ENCODE measurements at regions not wholly inside any gene's neighbourhood (a gene's known extent, or its start where the extent isn't known, plus 50 kb on each side); places are given as distances from the start of the nearest gene placed in this dataset.

- no peak for DNase-seq
These were observed 148.6 kb downstream of the CD47 start for GRCh38 chr3:107942244-107942643.

GRCh38 chr3:107939691-107940442 is 151.0 kb downstream of the CD47 start:
- DNase-seq = no peak
- TF ChIP-seq POLR2A (IDR thresholded peaks at IDR 0.05; ENCODE audit: low read length) (no peak), GATA1 (IDR thresholded peaks at IDR 0.05; ENCODE audit: low read depth, low read length) (no peak)

More at GRCh38 chr3:107942244-107942643, 148.6 kb downstream of the CD47 start:
- TF ChIP-seq GATA1 (IDR thresholded peaks at IDR 0.05; ENCODE audit: low read depth, low read length) (no peak), POLR2A (IDR thresholded peaks at IDR 0.05; ENCODE audit: low read length) (no peak)

GRCh38 chr3:107938143-107938542 is 152.7 kb downstream of the CD47 start:
- TF ChIP-seq POLR2A (IDR thresholded peaks at IDR 0.05; ENCODE audit: low read length) = no peak
- DNase-seq = peak; percentile 5 to 18

DNA sequence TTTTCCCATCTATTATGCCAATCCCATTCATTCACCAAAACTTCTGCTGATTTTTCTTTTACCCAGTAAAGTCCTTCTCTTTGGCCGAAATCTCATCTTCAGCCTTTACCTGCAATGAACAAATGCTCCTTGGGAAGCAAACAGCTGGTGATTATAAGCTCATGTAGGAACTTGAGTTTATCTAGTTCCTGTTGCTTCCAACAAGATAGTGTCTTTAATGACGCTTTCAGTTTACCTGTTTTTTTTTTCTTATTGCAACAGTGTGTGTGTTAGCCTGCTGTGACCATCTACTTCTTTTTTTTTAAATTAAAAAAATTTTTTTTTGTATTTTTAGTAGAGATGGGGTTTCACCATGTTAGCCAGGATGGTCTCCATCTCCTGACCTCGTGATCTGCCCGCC is 156.0 kb downstream of the CD47 start:
- DNase-seq = no peak
- TF ChIP-seq GATA1 (IDR thresholded peaks at IDR 0.05; ENCODE audit: low read depth, low read length) = no peak
- TF ChIP-seq POLR2A (IDR thresholded peaks at IDR 0.05; ENCODE audit: low read length) = no peak

GRCh38 chr3:107933450-107933849 is 157.4 kb downstream of the CD47 start:
- no peak for DNase-seq
- TF ChIP-seq GATA1 (IDR thresholded peaks at IDR 0.05; ENCODE audit: low read depth, low read length) (no peak), POLR2A (IDR thresholded peaks at IDR 0.05; ENCODE audit: low read length) (no peak)

GRCh38 chr3:107931326-107931725 is 159.5 kb downstream of the CD47 start:
- no peak for DNase-seq
- TF ChIP-seq GATA1 (IDR thresholded peaks at IDR 0.05; ENCODE audit: low read depth, low read length) (no peak), POLR2A (IDR thresholded peaks at IDR 0.05; ENCODE audit: low read length) (no peak)

- no peak for DNase-seq
- TF ChIP-seq GATA1 (IDR thresholded peaks at IDR 0.05; ENCODE audit: low read depth, low read length) (no peak), POLR2A (IDR thresholded peaks at IDR 0.05; ENCODE audit: low read length) (no peak)
These were observed 161.7 kb downstream of the CD47 start for GRCh38 chr3:107929088-107929487.

DNA sequence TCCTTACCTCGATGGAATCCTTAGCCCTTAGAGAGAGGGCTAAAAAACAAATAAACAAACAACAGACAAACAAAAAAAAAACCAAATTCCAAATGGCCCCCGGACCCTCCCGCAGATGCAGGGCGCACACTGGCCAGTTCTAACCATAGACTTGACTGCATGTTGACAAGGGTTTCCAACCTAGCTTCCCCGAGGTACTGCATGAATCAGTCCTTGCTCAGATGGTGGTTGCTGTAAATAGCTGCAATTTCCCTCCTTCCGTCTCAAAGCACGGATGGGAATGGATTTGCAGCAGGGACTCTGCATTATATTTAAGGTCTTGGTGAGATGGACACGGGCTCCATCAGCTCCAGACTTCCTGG is 162.8 kb downstream of the CD47 start:
- peak in 1 of 2 experiments; percentile 29 for DNase-seq
- TF ChIP-seq POLR2A (IDR thresholded peaks at IDR 0.05; ENCODE audit: low read length) = no peak
- TF ChIP-seq GATA1 (IDR thresholded peaks at IDR 0.05; ENCODE audit: low read depth, low read length) = no peak

DNA sequence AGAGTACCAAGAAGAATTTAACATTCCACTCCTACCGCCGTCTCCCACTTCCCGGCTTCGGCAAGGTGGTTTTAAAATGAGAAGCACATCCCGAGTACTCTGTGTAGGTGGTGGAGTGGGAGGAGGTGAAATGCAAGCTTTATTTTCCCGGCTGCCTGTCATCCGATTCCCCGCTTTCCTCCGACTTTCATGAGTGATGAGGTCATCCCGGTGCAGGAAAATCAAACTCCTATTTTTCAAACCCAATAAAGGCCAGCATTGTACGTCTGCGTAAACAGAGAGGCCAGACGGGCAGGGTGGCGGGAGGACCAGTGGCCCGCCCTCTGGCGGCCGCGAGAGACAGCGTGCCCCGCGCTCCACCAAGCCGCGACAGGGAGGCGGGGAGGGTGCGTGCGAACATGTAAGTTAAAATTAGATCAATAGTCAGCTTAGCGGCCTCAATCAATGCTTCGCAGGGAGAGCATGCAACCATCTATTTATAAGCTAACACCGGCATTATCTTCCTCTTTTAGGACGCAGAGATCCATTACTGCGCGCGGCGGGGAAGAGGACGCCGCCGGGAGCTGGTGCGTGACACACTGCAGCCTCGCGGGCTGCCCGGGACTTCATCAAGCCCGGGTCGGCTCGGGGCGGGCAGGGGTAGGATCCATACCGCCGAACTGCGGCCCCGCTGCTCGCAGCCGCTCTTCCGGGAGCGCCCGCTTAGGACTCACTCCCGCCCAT is 163.3 kb downstream of the CD47 start:
- TF ChIP-seq POLR2A (IDR thresholded peaks at IDR 0.05; ENCODE audit: low read length) = no peak
- TF ChIP-seq GATA1 (IDR thresholded peaks at IDR 0.05; ENCODE audit: low read depth, low read length) = no peak

DNA sequence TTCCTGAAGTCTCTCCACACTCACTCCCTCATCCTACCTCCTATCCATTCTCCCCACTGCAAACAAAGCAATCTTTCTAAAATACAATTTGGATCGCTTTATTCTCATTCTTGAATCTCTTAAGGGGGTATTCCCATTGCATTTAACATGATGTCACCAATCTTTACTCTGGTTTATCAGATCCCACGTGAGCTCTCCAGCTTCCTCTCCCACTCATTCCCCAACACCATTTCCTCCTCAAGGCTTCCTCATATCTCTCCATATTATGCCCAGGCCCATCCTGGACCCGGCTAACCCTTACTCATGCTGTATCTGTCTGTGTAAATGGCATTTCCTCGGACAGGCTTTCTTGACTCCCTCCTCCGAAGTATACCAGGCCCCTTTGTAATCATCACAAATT is 165.0 kb downstream of the CD47 start:
- TF ChIP-seq POLR2A (IDR thresholded peaks at IDR 0.05; ENCODE audit: low read length) = no peak
- TF ChIP-seq GATA1 (IDR thresholded peaks at IDR 0.05; ENCODE audit: low read depth, low read length) = no peak
- no peak for DNase-seq

More for the DNA sequence above, 163.3 kb downstream of the CD47 start:
- DNase-seq = peak; percentile 65 to 74

DNA sequence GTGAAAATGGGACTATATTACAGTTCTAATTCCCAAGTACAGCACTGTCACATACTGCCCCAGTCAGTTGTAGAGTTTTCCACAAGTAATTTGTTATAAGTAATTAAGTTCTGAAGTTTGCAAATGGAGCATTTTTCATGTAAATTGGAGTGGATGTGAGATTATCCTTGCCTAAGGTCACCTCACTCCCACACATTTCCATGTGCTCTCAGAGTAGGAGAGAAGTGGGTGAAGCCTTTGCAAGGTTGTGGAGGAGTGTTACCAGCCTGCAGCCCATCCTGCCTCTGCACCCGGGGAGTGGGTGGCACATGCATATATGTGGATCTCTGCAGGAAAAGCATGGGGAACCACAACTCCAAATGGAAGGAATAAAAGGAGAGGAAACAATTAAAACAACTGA is 169.8 kb downstream of the CD47 start:
- TF ChIP-seq GATA1 (IDR thresholded peaks at IDR 0.05; ENCODE audit: low read depth, low read length) (no peak), POLR2A (IDR thresholded peaks at IDR 0.05; ENCODE audit: low read length) (no peak)

GRCh38 chr3:107920538-107920937 is 170.3 kb downstream of the CD47 start:
- DNase-seq = no peak
- TF ChIP-seq GATA1 (IDR thresholded peaks at IDR 0.05; ENCODE audit: low read depth, low read length) (no peak), POLR2A (IDR thresholded peaks at IDR 0.05; ENCODE audit: low read length) (no peak)

More for the DNA sequence above, 169.8 kb downstream of the CD47 start:
- no peak for DNase-seq

- TF ChIP-seq POLR2A (IDR thresholded peaks at IDR 0.05; ENCODE audit: low read length) (no peak), GATA1 (IDR thresholded peaks at IDR 0.05; ENCODE audit: low read depth, low read length) (no peak)
- no peak for DNase-seq
These were observed 171.6 kb downstream of the CD47 start for GRCh38 chr3:107919239-107919638.

- TF ChIP-seq GATA1 (IDR thresholded peaks at IDR 0.05; ENCODE audit: low read depth, low read length) (no peak), POLR2A (IDR thresholded peaks at IDR 0.05; ENCODE audit: low read length) (no peak)
- no peak for DNase-seq
These were observed 174.7 kb downstream of the CD47 start for GRCh38 chr3:107916171-107916570.

DNA sequence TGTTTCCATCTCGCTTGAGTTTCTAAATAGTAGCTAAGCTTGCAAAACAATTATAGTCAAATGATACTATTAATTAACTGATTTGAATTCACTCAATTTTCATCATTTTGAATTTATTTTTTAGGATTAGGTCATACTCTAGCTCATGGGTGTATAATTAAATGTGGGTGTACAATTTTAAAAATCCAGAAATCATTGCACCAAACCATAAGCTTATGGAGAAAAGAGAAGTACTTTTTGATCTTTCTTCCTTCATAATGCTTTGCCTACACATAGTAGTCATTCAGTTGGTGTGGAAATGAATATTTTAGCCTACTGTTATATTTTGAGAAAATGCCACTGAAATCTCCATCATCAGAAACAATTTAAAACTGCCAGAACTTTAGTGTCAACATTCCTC is 175.1 kb downstream of the CD47 start:
- no peak for DNase-seq
- TF ChIP-seq POLR2A (IDR thresholded peaks at IDR 0.05; ENCODE audit: low read length) = no peak
- no peak for TF ChIP-seq GATA1 (IDR thresholded peaks at IDR 0.05; ENCODE audit: low read depth, low read length)
